ENCODE measurements at regions not wholly inside any gene's neighbourhood (a gene's known extent, or its start where the extent isn't known, plus 50 kb on each side); places are given as distances from the start of the nearest gene placed in this dataset.
"Not testable (repeated sequence)": the region's sequence is repeated elsewhere in the genome, so short reads cannot be mapped to it uniquely, and the experiment has no call there.

- no peaks in the 10 kb centered on the region for H3K9me3 ChIP-seq
- H3K4me1 ChIP-seq: no peaks in the 10 kb centered on the region
- H3K27me3 ChIP-seq (ENCODE audit: insufficient read depth in 3 of 3, low read length in 2 of 3): no peaks in the 10 kb centered on the region
- no peak for ATAC-seq
- WGBS, 3 donors: 82 to 94% (median 88%) methylated on average over 3 of the region's 3 CpGs
- no peak overlapping the region for H3K4me3 ChIP-seq
- no peaks in the 10 kb centered on the region for H3K36me3 ChIP-seq (ENCODE audit: insufficient read depth in 1 of 2, low read depth in 1 of 2)
- no peak for DNase-seq
- H3K27ac ChIP-seq: no peak overlapping the region
- TF ChIP-seq CTCF (IDR thresholded peaks at IDR 0.05): no peak
- intact Hi-C loops (cut with DNase I): no loop called here
Observed at GRCh38 chr2:187693923-187694322, 139.7 kb upstream of the TFPI start.

- intact Hi-C loops (cut with DNase I): not testable (repeated sequence)
Observed at GRCh38 chr2:187696644-187697043, 142.4 kb upstream of the TFPI start.

GRCh38 chr2:187698374-187699110 is 144.3 kb upstream of the TFPI start:
- H3K36me3 ChIP-seq (ENCODE audit: insufficient read depth in 1 of 2, low read depth in 1 of 2): no peaks in the 10 kb centered on the region
- ATAC-seq (no peak), DNase-seq (no peak)
- TF ChIP-seq CTCF (IDR thresholded peaks at IDR 0.05): no peak
- H3K27me3 ChIP-seq (ENCODE audit: insufficient read depth in 3 of 3, low read length in 2 of 3): no peaks in the 10 kb centered on the region
- 82 to 92% (median 85%) methylated on average over 2 of the region's 2 CpGs for whole genome bisulfite sequencing, 3 donors
- intact Hi-C loops (cut with DNase I): no loop called here
- H3K4me1 ChIP-seq: no peaks in the 10 kb centered on the region
- H3K4me3 ChIP-seq: no peak overlapping the region
- no peaks in the 10 kb centered on the region for H3K9me3 ChIP-seq
- no peak overlapping the region for H3K27ac ChIP-seq

More at GRCh38 chr2:187696644-187697043, 142.4 kb upstream of the TFPI start:
- not testable (repeated sequence) for H3K4me1 ChIP-seq; H3K9me3 ChIP-seq; H3K27me3 ChIP-seq (ENCODE audit: insufficient read depth in 3 of 3, low read length in 2 of 3); ATAC-seq; DNase-seq; H3K27ac ChIP-seq; H3K36me3 ChIP-seq (ENCODE audit: insufficient read depth in 1 of 2, low read depth in 1 of 2); H3K4me3 ChIP-seq
- WGBS, 3 donors: 90 to 95% (median 92%) methylated on average over 7 of the region's 7 CpGs

GRCh38 chr2:187702157-187702556 is 147.9 kb upstream of the TFPI start:
- no peak for TF ChIP-seq CTCF (IDR thresholded peaks at IDR 0.05)
- ATAC-seq (no peak), DNase-seq (no peak)
- H3K4me3 ChIP-seq: no peak overlapping the region
- 26 to 44% (median 34%) methylated on average over 1 of the region's 1 CpG for WGBS, 3 donors
- no peaks in the 10 kb centered on the region for H3K4me1 ChIP-seq
- no peak overlapping the region for H3K27ac ChIP-seq
- intact Hi-C loops (cut with DNase I): no loop called here
- H3K36me3 ChIP-seq (ENCODE audit: insufficient read depth in 1 of 2, low read depth in 1 of 2): no peaks in the 10 kb centered on the region
- H3K27me3 ChIP-seq (ENCODE audit: insufficient read depth in 3 of 3, low read length in 2 of 3): no peaks in the 10 kb centered on the region
- no peaks in the 10 kb centered on the region for H3K9me3 ChIP-seq

GRCh38 chr2:187708272-187708671 is 154.0 kb upstream of the TFPI start:
- ATAC-seq (no peak), DNase-seq (no peak)
- Histone ChIP-seq H3K27me3 (ENCODE audit: insufficient read depth in 3 of 3, low read length in 2 of 3) (no peaks in the 10 kb centered on the region), H3K4me3 (no peak overlapping the region), H3K36me3 (ENCODE audit: insufficient read depth in 1 of 2, low read depth in 1 of 2) (no peaks in the 10 kb centered on the region), H3K9me3 (no peaks in the 10 kb centered on the region), H3K4me1 (no peaks in the 10 kb centered on the region), H3K27ac (no peak overlapping the region)
- TF ChIP-seq CTCF (IDR thresholded peaks at IDR 0.05): no peak
- intact Hi-C loops (cut with DNase I): no loop called here
- 92 to 97% (median 95%) methylated on average over 1 of the region's 1 CpG for WGBS, 3 donors
